K562 (cell line): ENCODE measurements at regions not wholly inside any gene's neighbourhood (a gene's known extent, or its start where the extent isn't known, plus 50 kb on each side); places are given as distances from the start of the nearest gene placed in this dataset.

ENCODE experiments used
- ATAC-seq: fragments of 200-7000 bp; cut with Tn5 transposase; 3 replicates; pipeline ENCODE4 v1.9.1; 2020; ENCODE audit warnings: moderate library complexity
- BruUV-seq: library from RNA; stranded (reverse); fragments of 400-500 nt; replicated peaks from 2 replicates; lab custom pipeline; 2021; lab: Mats Ljungman, UMichigan
- CTCF ChIA-PET: fragments of 300-600 bp; formaldehyde crosslinking; extraction: SDS; loops from one replicate; lab custom pipeline; 2021; ENCODE audit warnings: low intra/inter-chr PET ratio; lab: Yijun Ruan, JAX
- POLR2A ChIA-PET: fragments of 300-600, 350-650 bp; sonication (Branson Sonifier 250); formaldehyde crosslinking; extraction: SDS; loops from one replicate; lab custom pipeline; 2021; ENCODE audit warnings: antibody characterized with exemption, inconsistent platforms; lab: Yijun Ruan, JAX
- DNase-seq, 4 experiments: peaks; one replicate each; pipeline versions ENCODE4 v3.0.0 to v3.0.0-alpha.2; 2011 to 2018; ENCODE audit warnings: low spot score in 3 of 4, mixed read lengths in 3 of 4; ENCODE audit errors: extremely low read depth in 1 of 4
- FAIRE-seq: peaks from 2 replicates; lab custom pipeline; 2011; peaks lifted over from hg19 to GRCh38; lab: Jason Lieb, UNC
- H2AFZ ChIP-seq: 2 replicates; pipeline ENCODE4 v1.6.0; 2011; ENCODE audit warnings: low read depth, low read length, control low read depth, inconsistent platforms
- H3K27ac ChIP-seq: fragments of 200-600 bp; 3 replicates; pipeline ENCODE4 v1.8.0; 2011; ENCODE audit warnings: low read depth, mild to moderate bottlenecking, control low read depth, inconsistent platforms, low read length, moderate library complexity, mixed read lengths; ENCODE audit errors: extremely low read depth
- H3K27me3 ChIP-seq, 2 experiments: fragments of 300-600 bp in 1 of 2; 2 replicates in 1 of 2; 3 replicates in 1 of 2; pipeline versions ENCODE4 v1.6.0 to v1.8.0; 2011; ENCODE audit warnings: inconsistent platforms in 2 of 2, low read length in 2 of 2, mild to moderate bottlenecking in 1 of 2, mixed read lengths in 1 of 2, moderate library complexity in 1 of 2; ENCODE audit not compliant: control insufficient read depth in 2 of 2, insufficient read depth in 2 of 2
- H3K36me3 ChIP-seq: fragments of 300-600 bp; 3 replicates; pipeline ENCODE4 v1.8.0; 2011; ENCODE audit warnings: mild to moderate bottlenecking, low read length, inconsistent platforms; ENCODE audit not compliant: control insufficient read depth, insufficient read depth
- H3K4me1 ChIP-seq, 2 experiments: fragments of 200-600 bp in 1 of 2; replicated peaks in 1 of 2; 2 replicates in 1 of 2; 3 replicates in 1 of 2; pipeline versions ENCODE4 v1.5.1 to v1.8.0; 2011; ENCODE audit warnings: inconsistent platforms in 2 of 2, low read length in 2 of 2, mild to moderate bottlenecking in 1 of 2, mixed read lengths in 1 of 2, moderate library complexity in 1 of 2; ENCODE audit not compliant: control insufficient read depth in 2 of 2, insufficient read depth in 2 of 2
- H3K4me2 ChIP-seq: 2 replicates; pipeline ENCODE4 v1.6.1; 2011; ENCODE audit warnings: low read length, control low read depth, inconsistent platforms, mixed read lengths; ENCODE audit not compliant: insufficient read depth
- H3K4me3 ChIP-seq: fragments of 200-600 bp; sonication (generic), shearing (Covaris generic); 2 replicates; pipeline ENCODE4 v1.5.1; 2016; ENCODE audit warnings: control low read depth, inconsistent platforms
- H3K79me2 ChIP-seq: fragments of 200-600 bp; 3 replicates; pipeline ENCODE4 v1.8.0; 2011; ENCODE audit warnings: low read length, inconsistent platforms; ENCODE audit not compliant: control insufficient read depth, insufficient read depth
- H3K9ac ChIP-seq, 2 experiments: 2 replicates each; pipeline versions ENCODE4 v1.6.0 to v1.6.1; 2011; ENCODE audit warnings: low read depth in 2 of 2, low read length in 2 of 2, control low read depth in 1 of 2, inconsistent platforms in 1 of 2, mild to moderate bottlenecking in 1 of 2, mixed read lengths in 1 of 2; ENCODE audit not compliant: insufficient read depth in 1 of 2
- H3K9me1 ChIP-seq: one replicate; pipeline ENCODE4 v1.6.0; 2011; ENCODE audit warnings: inconsistent platforms, mild to moderate bottlenecking, low read length, moderate library complexity; ENCODE audit not compliant: control insufficient read depth, insufficient read depth
- H3K9me3 ChIP-seq: replicated peaks from 2 replicates; pipeline ENCODE4 v1.5.1; 2011; ENCODE audit warnings: low read depth, low read length, inconsistent platforms; ENCODE audit not compliant: control insufficient read depth, insufficient read depth
- H4K20me1 ChIP-seq: replicated peaks from 2 replicates; pipeline ENCODE4 v1.6.1; 2011; ENCODE audit warnings: low read length, inconsistent platforms, mixed read lengths; ENCODE audit not compliant: control insufficient read depth, insufficient read depth
- CBX3 ChIP-seq, 2 experiments: IDR thresholded peaks; 1 replicate in 1 of 2; 2 replicates in 1 of 2; pipeline ENCODE4 v1.6.1; 2012; ENCODE audit warnings: inconsistent platforms in 2 of 2, low read length in 2 of 2, borderline replicate concordance in 1 of 2, control low read depth in 1 of 2
- CC2D1A ChIP-seq: fragments of 450-650 bp; IDR thresholded peaks from 2 replicates; pipeline ENCODE4 v1.6.1; 2017; ENCODE audit warnings: mild to moderate bottlenecking
- CHD1 ChIP-seq: fragments of 200-600 bp; sonication (generic); IDR thresholded peaks from one replicate; pipeline ENCODE4 v1.6.1; 2012; ENCODE audit warnings: mild to moderate bottlenecking, moderate library complexity, low read length, inconsistent platforms
- E2F8 ChIP-seq: fragments of 450-650 bp; IDR thresholded peaks from 2 replicates; pipeline ENCODE4 v1.7.1; 2018; ENCODE audit warnings: mild to moderate bottlenecking, low read depth; ENCODE audit not compliant: partially characterized antibody
- EGR1 ChIP-seq: fragments of 450-650 bp; conservative IDR thresholded peaks from 2 replicates; pipeline ENCODE4 v1.6.1; 2017; ENCODE audit warnings: mild to moderate bottlenecking
- HNRNPK ChIP-seq: fragments of 200-400 bp; formaldehyde crosslinking; IDR thresholded peaks from one replicate; pipeline ENCODE4 v1.6.1; 2018; ENCODE audit warnings: mild to moderate bottlenecking, low read depth, low read length; ENCODE audit not compliant: poor library complexity, severe bottlenecking
- HNRNPL ChIP-seq: fragments of 200-400 bp; formaldehyde crosslinking; IDR thresholded peaks from 2 replicates; pipeline ENCODE4 v1.6.1; 2017; ENCODE audit warnings: low read depth, mild to moderate bottlenecking, low read length
- KAT7 ChIP-seq: sonication (generic); formaldehyde crosslinking; IDR thresholded peaks from 2 replicates; pipeline ENCODE4 v1.8.0; 2022; ENCODE audit warnings: missing genetic modification reagents, mild to moderate bottlenecking, borderline replicate concordance
- MCM3 ChIP-seq: fragments of 450-650 bp; IDR thresholded peaks from 2 replicates; pipeline ENCODE4 v1.6.1; 2016
- MCM5 ChIP-seq: fragments of 450-650 bp; IDR thresholded peaks from 2 replicates; pipeline ENCODE4 v1.6.1; 2016; ENCODE audit warnings: low read depth
- MTA1 ChIP-seq: fragments of 450-650 bp; IDR thresholded peaks from 2 replicates; pipeline ENCODE4 v1.6.1; 2017; ENCODE audit warnings: borderline replicate concordance
- MTA3 ChIP-seq: fragments of 450-650 bp; formaldehyde crosslinking; IDR thresholded peaks from 2 replicates; pipeline ENCODE4 v1.6.1; 2017; ENCODE audit warnings: mild to moderate bottlenecking, borderline replicate concordance
- NUFIP1 ChIP-seq: fragments of 450-650 bp; IDR thresholded peaks from 2 replicates; pipeline ENCODE4 v1.6.1; 2018; ENCODE audit not compliant: partially characterized antibody
- POLR3A ChIP-seq: IDR thresholded peaks from 2 replicates; pipeline ENCODE4 v1.6.1; 2011; ENCODE audit warnings: borderline replicate concordance, mild to moderate bottlenecking, moderate library complexity; ENCODE audit not compliant: insufficient read length, insufficient read depth; ENCODE audit errors: extremely low read depth
- RBM34 ChIP-seq: fragments of 200-400 bp; formaldehyde crosslinking; IDR thresholded peaks from 2 replicates; pipeline ENCODE4 v1.6.1; 2018; ENCODE audit warnings: low read length, borderline replicate concordance; ENCODE audit not compliant: insufficient read depth
- ZNF174 ChIP-seq: fragments of 250-450 bp; sonication (Bioruptor Pico); IDR thresholded peaks from 2 replicates; pipeline ENCODE4 v1.4.0; 2020; ENCODE audit warnings: mild to moderate bottlenecking
- ZNF699 ChIP-seq: fragments of 250-450 bp; sonication (Bioruptor Pico); IDR thresholded peaks from 2 replicates; pipeline ENCODE4 v1.8.0; 2021; ENCODE audit warnings: mild to moderate bottlenecking, moderate library complexity; ENCODE audit not compliant: insufficient replicate concordance
- WGBS: fragments of 100-300 bp; shearing (Covaris generic); methylation state at CpG from one replicate; pipeline ENCODE4 v1.1.6; 2016; ENCODE audit warnings: low coverage, mixed read lengths; ENCODE audit not compliant: insufficient coverage; ENCODE audit errors: missing lambda C conversion rate; 5-methylcytosine and 5-hydroxymethylcytosine counted together
- in situ Hi-C: fragments of 300-500 bp; cut with MboI; formaldehyde crosslinking; loops from 4 replicates; pipeline ENCODE4 v1.15.0; 2018; ENCODE audit warnings: inconsistent platforms, mixed read lengths
- intact Hi-C: fragments of 100-400 bp; cut with micrococcal nuclease; formaldehyde crosslinking; loops from 2 replicates; pipeline ENCODE4 v1.14.2; 2022

DNA sequence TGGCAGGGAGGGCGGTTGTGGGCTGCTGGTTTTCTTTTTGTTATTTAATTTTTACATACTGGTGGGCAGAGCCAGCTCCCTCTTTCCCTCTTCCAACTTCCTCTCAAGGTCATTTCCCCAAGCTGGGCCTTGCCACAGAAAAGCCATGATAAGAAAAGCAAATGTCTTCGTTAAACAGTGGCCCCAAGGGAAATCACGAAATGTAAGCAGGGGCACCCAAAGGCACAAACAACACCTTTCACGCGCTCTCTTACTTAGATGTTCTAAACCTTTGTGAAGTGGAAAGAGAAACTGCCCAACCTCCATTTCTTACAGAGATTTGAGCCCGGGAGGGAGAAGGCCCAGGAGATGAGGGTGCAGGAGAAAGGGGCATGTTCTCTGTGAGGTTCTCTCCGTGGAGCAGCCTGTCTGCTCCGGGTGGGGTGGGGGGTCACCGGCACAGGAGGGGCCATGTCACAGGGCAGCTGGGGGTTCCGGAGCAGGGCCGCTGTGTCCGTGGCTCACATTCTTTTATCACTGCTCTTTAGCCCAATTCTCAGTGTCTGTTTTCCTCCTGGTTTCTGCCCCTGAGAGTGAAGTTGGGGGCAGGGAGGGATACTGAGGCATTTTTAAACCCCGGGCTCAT, 190.7 kb upstream of the GATA6 start:
- H3K4me3 ChIP-seq = no peak overlapping the region
- H4K20me1 ChIP-seq = no peaks in the 10 kb centered on the region
- ATAC-seq (no peak), DNase-seq (no peak), FAIRE-seq (no peak)
- intact Hi-C loops (no loop called here), in situ Hi-C loops (no loop called here)
- CTCF ChIA-PET = no interaction called here
- H2AFZ ChIP-seq = no peak overlapping the region
- no TSS peak for BruUV-seq
- no peak overlapping the region for H3K9ac ChIP-seq
- H3K79me2 ChIP-seq = no peaks in the 10 kb centered on the region
- POLR2A ChIA-PET = no interaction called here
- H3K9me1 ChIP-seq = no peaks in the 10 kb centered on the region
- TF ChIP-seq HNRNPK (no peak), MCM3 (no peak), POLR3A (no peak), NUFIP1 (no peak), ZNF174 (no peak), MTA3 (no peak), CHD1 (no peak), RBM34 (no peak), CBX3 (IDR thresholded peaks at IDR 0.05; ENCODE audit: borderline replicate concordance in 1 of 2, low read length in 2 of 2) (no peak), MCM5 (no peak), EGR1 (no peak), E2F8 (no peak), HNRNPL (no peak), MTA1 (no peak), ZNF699 (CRISPR knock-in tag) (no peak), KAT7 (no peak), CC2D1A (no peak)
- H3K27ac ChIP-seq = no peak overlapping the region
- H3K4me1 ChIP-seq = no peaks in the 10 kb centered on the region
- no peak overlapping the region for H3K4me2 ChIP-seq
- WGBS = under 1% methylated on average over 13 of the region's 13 CpGs
- H3K27me3 ChIP-seq = peaks cover 12 to 33% of the 10 kb centered on the region in 2 experiments; a peak in 4 of 5 replicates
- no peaks in the 10 kb centered on the region for H3K36me3 ChIP-seq
- no peaks in the 10 kb centered on the region for H3K9me3 ChIP-seq
